ENCODE measurements at regions not wholly inside any gene's neighbourhood (a gene's known extent, or its start where the extent isn't known, plus 50 kb on each side); places are given as distances from the start of the nearest gene placed in this dataset.
"Not testable (repeated sequence)": the region's sequence is repeated elsewhere in the genome, so short reads cannot be mapped to it uniquely, and the experiment has no call there.

GRCh38 chr10:113496111-113497109 lies 56.4 kb upstream of the HABP2 start:
- ATAC-seq, result no peak
- intact Hi-C loops (cut with micrococcal nuclease), result no loop called here
- DNase-seq, result no peak

DNA sequence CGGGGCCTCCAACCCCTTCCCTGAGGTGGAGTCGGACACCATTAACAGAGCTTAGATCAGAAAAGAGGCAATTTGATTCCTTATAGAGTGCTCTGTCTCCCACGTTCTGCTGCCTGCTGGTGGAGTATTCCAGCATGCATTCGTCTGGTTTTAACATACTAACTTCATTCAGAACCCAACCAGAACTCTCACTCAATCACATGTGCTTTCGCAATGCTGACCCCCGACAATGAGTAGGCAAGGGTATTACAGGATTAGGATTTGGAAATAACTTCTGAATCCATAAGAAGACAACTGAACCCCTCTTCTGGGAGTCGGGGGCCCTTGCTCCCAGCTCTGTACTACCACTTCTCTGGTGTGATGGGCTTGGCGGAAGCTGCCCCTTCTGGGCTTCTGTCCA lies 55.7 kb upstream of the HABP2 start:
- ATAC-seq, result no peak
- DNase-seq, result no peak
- intact Hi-C loops (cut with micrococcal nuclease), result no loop called here

GRCh38 chr10:113498997-113499396 lies 53.9 kb upstream of the HABP2 start:
- DNase-seq (no peak), ATAC-seq (peak; percentile 21)
- intact Hi-C loops (cut with micrococcal nuclease), result no loop called here

GRCh38 chr10:113499806-113500205 lies 53.0 kb upstream of the HABP2 start:
- intact Hi-C loops (cut with micrococcal nuclease), result no loop called here
- DNase-seq, result no peak
- no peak for ATAC-seq

DNA sequence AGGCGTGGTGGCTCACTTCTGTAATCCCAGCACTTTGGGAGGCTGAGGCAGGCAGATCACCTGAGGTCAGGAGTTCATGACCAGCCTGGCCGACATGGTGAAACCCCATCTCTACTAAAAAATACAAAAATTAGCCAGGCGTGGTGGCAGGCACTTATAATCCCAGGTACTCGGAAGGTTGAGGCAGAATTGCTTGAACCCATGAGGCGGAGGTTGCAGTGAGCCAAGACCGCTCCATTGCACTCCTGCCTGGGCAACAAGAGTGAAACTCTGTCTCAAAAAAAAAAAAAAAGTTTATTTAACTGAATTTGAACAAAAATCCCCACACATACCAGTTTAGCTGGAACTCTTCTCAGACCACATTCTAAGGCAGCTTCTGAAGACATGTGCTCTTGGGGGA lies 51.8 kb upstream of the HABP2 start:
- intact Hi-C loops (cut with micrococcal nuclease); ATAC-seq; DNase-seq: not testable (repeated sequence)
